H9 (cell line): ENCODE measurements at regions not wholly inside any gene's neighbourhood (a gene's known extent, or its start where the extent isn't known, plus 50 kb on each side); places are given as distances from the start of the nearest gene placed in this dataset.

Source experiments
- DNase-seq: peaks from one replicate; pipeline ENCODE4 v3.0.0-alpha.2; 2017
- H2AFZ ChIP-seq: one replicate; pipeline ENCODE4 v1.6.1; 2013; ENCODE audit warnings: mild to moderate bottlenecking, low read length, control low read depth, moderate library complexity
- H2AK5ac ChIP-seq: 2 replicates; pipeline ENCODE4 v1.6.1; 2013; ENCODE audit warnings: low read length, control low read depth, mixed read lengths; ENCODE audit not compliant: insufficient read length
- H2BK120ac ChIP-seq: one replicate; pipeline ENCODE4 v1.6.1; 2013; ENCODE audit warnings: low read depth, mild to moderate bottlenecking, low read length, control low read depth, inconsistent platforms; ENCODE audit not compliant: poor library complexity, severe bottlenecking
- H2BK12ac ChIP-seq: 2 replicates; pipeline ENCODE4 v1.6.1; 2013; ENCODE audit warnings: low read length, control low read depth, mixed read lengths, low read depth; ENCODE audit not compliant: insufficient read length
- H2BK15ac ChIP-seq: 2 replicates; pipeline ENCODE4 v1.6.1; 2013; ENCODE audit warnings: low read depth, low read length, control low read depth
- H2BK20ac ChIP-seq: one replicate; pipeline ENCODE4 v1.6.1; 2013; ENCODE audit warnings: low read depth, mild to moderate bottlenecking, low read length, control low read depth, inconsistent platforms; ENCODE audit not compliant: poor library complexity, severe bottlenecking
- H2BK5ac ChIP-seq: 2 replicates; pipeline ENCODE4 v1.6.1; 2013; ENCODE audit warnings: low read length, control low read depth, mixed read lengths; ENCODE audit not compliant: insufficient read length
- H3K14ac ChIP-seq: 2 replicates; pipeline ENCODE4 v1.6.1; 2013; ENCODE audit warnings: low read length, control low read depth; ENCODE audit not compliant: insufficient read depth
- H3K18ac ChIP-seq: 2 replicates; pipeline ENCODE4 v1.6.1; 2013; ENCODE audit warnings: low read depth, mild to moderate bottlenecking, mixed read lengths, low read length, control low read depth; ENCODE audit not compliant: insufficient read length
- H3K23ac ChIP-seq: 2 replicates; pipeline ENCODE4 v1.6.1; 2013; ENCODE audit warnings: low read length, control low read depth, mixed read lengths, low read depth; ENCODE audit not compliant: insufficient read length
- H3K23me2 ChIP-seq: 2 replicates; pipeline ENCODE4 v1.6.1; 2013; ENCODE audit warnings: low read depth, mild to moderate bottlenecking, mixed read lengths, low read length, control low read depth; ENCODE audit not compliant: insufficient read length, poor library complexity, severe bottlenecking
- H3K27ac ChIP-seq: 2 replicates; pipeline ENCODE4 v1.5.1; 2013; ENCODE audit warnings: low read length, control low read depth, mixed read lengths, low read depth; ENCODE audit not compliant: insufficient read length
- H3K27me3 ChIP-seq: 2 replicates; pipeline ENCODE4 v1.6.1; 2013; ENCODE audit warnings: low read length, control low read depth, inconsistent platforms; ENCODE audit not compliant: insufficient read depth
- H3K4ac ChIP-seq: 2 replicates; pipeline ENCODE4 v1.6.1; 2013; ENCODE audit warnings: low read depth, mild to moderate bottlenecking, control low read depth, inconsistent platforms, low read length, moderate library complexity
- H3K4me1 ChIP-seq: 2 replicates; pipeline ENCODE4 v1.6.1; 2013; ENCODE audit warnings: low read length, control low read depth, inconsistent platforms; ENCODE audit not compliant: insufficient read depth
- H3K4me2 ChIP-seq: 2 replicates; pipeline ENCODE4 v1.6.1; 2013; ENCODE audit warnings: low read length, control low read depth, mixed read lengths; ENCODE audit not compliant: insufficient read length, insufficient read depth
- H3K56ac ChIP-seq: 2 replicates; pipeline ENCODE4 v1.6.1; 2013; ENCODE audit warnings: low read depth, mild to moderate bottlenecking, mixed read lengths, low read length, control low read depth; ENCODE audit not compliant: insufficient read length
- H3K79me1 ChIP-seq: 2 replicates; pipeline ENCODE4 v1.6.1; 2013; ENCODE audit warnings: low read depth, mild to moderate bottlenecking, moderate library complexity, low read length, control low read depth, inconsistent platforms; ENCODE audit not compliant: insufficient read depth, poor library complexity, severe bottlenecking
- H3K79me2 ChIP-seq: 2 replicates; pipeline ENCODE4 v1.6.1; 2013; ENCODE audit warnings: low read length, control low read depth, inconsistent platforms; ENCODE audit not compliant: insufficient read depth
- H3K9ac ChIP-seq: 2 replicates; pipeline ENCODE4 v1.6.1; 2013; ENCODE audit warnings: low read length, control low read depth, mixed read lengths; ENCODE audit not compliant: insufficient read length; ENCODE audit errors: extremely low read depth
- H3K9me3 ChIP-seq: one replicate; pipeline ENCODE4 v1.6.1; 2013; ENCODE audit warnings: low read depth, low read length, inconsistent platforms; ENCODE audit not compliant: control insufficient read depth
- H3T11ph ChIP-seq: one replicate; pipeline ENCODE4 v1.6.1; 2013; ENCODE audit warnings: mild to moderate bottlenecking, low read length, control low read depth, inconsistent platforms
- H4K20me1 ChIP-seq: one replicate; pipeline ENCODE4 v1.6.1; 2013; ENCODE audit not compliant: control insufficient read depth, insufficient read length, insufficient read depth
- H4K5ac ChIP-seq: 2 replicates; pipeline ENCODE4 v1.6.1; 2013; ENCODE audit warnings: low read depth, mild to moderate bottlenecking, mixed read lengths, low read length, control low read depth; ENCODE audit not compliant: insufficient read length
- H4K8ac ChIP-seq: replicated peaks from 2 replicates; pipeline ENCODE4 v1.6.1; 2013; ENCODE audit warnings: low read length, control low read depth, mixed read lengths, low read depth; ENCODE audit not compliant: insufficient read length
- H4K91ac ChIP-seq: 2 replicates; pipeline ENCODE4 v1.6.1; 2013; ENCODE audit warnings: low read depth, mild to moderate bottlenecking, moderate library complexity, mixed read lengths, low read length, control low read depth; ENCODE audit not compliant: insufficient read length
- H3K27ac Mint-ChIP-seq, 3 experiments: 2 replicates in 2 of 3; 3 replicates in 1 of 3; pipeline ENCODE4 v1.8.0; 2020 to 2021; ENCODE audit warnings: mixed read lengths in 3 of 3, mild to moderate bottlenecking in 1 of 3, moderate library complexity in 1 of 3
- H3K27me3 Mint-ChIP-seq: 2 replicates; pipeline ENCODE4 v1.8.0; 2021; ENCODE audit warnings: low read depth, mild to moderate bottlenecking, moderate library complexity, mixed read lengths
- H3K36me3 Mint-ChIP-seq, 3 experiments: 2 replicates in 2 of 3; 3 replicates in 1 of 3; pipeline ENCODE4 v1.8.0; 2020 to 2021; ENCODE audit warnings: low read depth in 3 of 3, mixed read lengths in 3 of 3; ENCODE audit not compliant: insufficient read depth in 1 of 3
- H3K4me1 Mint-ChIP-seq, 2 experiments: 2 replicates each; pipeline ENCODE4 v1.8.0; 2020; ENCODE audit warnings: mixed read lengths in 2 of 2
- H3K4me3 Mint-ChIP-seq, 2 experiments: 2 replicates in 1 of 2; 3 replicates in 1 of 2; pipeline ENCODE4 v1.8.0; 2020 to 2021; ENCODE audit warnings: mild to moderate bottlenecking in 2 of 2, mixed read lengths in 2 of 2, moderate library complexity in 1 of 2
- H3K9me3 Mint-ChIP-seq, 2 experiments: 2 replicates in 1 of 2; 3 replicates in 1 of 2; pipeline ENCODE4 v1.8.0; 2020; ENCODE audit warnings: mild to moderate bottlenecking in 2 of 2, mixed read lengths in 2 of 2, moderate library complexity in 1 of 2
- WGBS: extraction: QIAGEN DNeasy Blood & Tissue Kit; methylation state at CpG from one replicate; pipeline ENCODE4 v1.1.7; 2013; ENCODE audit warnings: missing lambda C conversion rate, low lambda C conversion rate, mixed read lengths; ENCODE audit not compliant: insufficient read length; ENCODE audit errors: extremely low coverage; 5-methylcytosine and 5-hydroxymethylcytosine counted together
- TF ChIP-seq, protein P1 (sequence below): fragments of 200-600 bp; sonication (generic); conservative IDR thresholded peaks from 3 replicates; pipeline ENCODE4 v1.8.0; 2021; ENCODE audit warnings: antibody characterized with exemption, mild to moderate bottlenecking

DNA sequence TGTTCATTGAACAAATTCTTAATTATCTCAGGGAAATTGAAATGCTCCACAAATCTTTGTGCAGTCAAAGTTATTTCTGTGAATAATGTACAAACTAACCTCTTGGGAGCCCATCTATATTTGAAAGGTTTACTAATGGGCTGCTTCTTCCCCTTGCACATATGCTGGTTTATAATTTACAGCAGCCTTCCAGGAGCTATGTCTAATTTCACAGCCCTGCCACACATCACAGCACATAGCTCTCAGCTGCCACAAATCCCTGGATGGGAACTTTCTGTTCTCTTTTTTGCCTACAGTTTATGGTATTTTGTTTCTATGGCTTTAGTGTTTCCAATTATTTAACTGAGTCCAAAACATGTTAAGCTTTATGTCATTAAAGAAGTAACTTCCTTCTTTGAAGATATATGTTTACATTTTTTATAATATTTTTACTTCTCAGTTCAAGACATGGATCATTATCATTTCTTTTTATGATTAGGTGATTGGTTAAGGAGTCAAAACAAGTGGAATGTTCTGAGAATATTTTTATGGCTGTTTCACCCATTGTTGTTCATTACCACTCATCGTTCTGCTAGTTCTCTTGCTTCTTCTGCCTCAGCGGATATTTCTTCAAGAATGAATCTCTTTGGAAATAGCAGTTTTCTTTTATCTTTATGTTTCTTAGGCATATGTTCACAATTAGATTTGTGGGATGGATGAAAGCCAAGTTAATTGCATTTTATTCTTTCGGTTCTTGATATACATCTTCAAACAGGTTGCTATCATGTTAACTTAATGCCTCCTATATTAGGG is 475.6 kb upstream of the MIS18BP1 start:
- Histone ChIP-seq H4K5ac (no peak overlapping the region), H3K4me1 (no peaks in the 10 kb centered on the region), H3K9me3 (no peaks in the 10 kb centered on the region), H4K8ac (no peak overlapping the region), H2BK15ac (no peak overlapping the region), H3K27me3 (no peaks in the 10 kb centered on the region), H3K56ac (no peak overlapping the region), H4K20me1 (no peaks in the 10 kb centered on the region), H2BK120ac (no peak overlapping the region), H2BK12ac (no peak overlapping the region), H4K91ac (no peak overlapping the region), H2BK5ac (no peak overlapping the region), H3K14ac (no peak overlapping the region), H3K9ac (no peak overlapping the region), H3K23ac (no peak overlapping the region), H3K79me1 (no peaks in the 10 kb centered on the region), H3T11ph (no peak overlapping the region), H3K27ac (no peak overlapping the region), H2AFZ (no peak overlapping the region), H3K18ac (no peak overlapping the region), H3K4ac (no peak overlapping the region), H3K23me2 (no peaks in the 10 kb centered on the region), H2BK20ac (no peak overlapping the region), H3K4me2 (no peak overlapping the region), H3K79me2 (no peaks in the 10 kb centered on the region), H2AK5ac (no peak overlapping the region)
- Mint-ChIP-seq H3K4me1 (no peaks in the 10 kb centered on the region), H3K9me3 (peaks cover 0 to 1% of the 10 kb centered on the region in 2 experiments; a peak in 2 of 5 replicates), H3K4me3 (no peak overlapping the region), H3K27ac (no peak overlapping the region), H3K36me3 (no peaks in the 10 kb centered on the region), H3K27me3 (no peaks in the 10 kb centered on the region)
- TF ChIP-seq, protein P1, sequence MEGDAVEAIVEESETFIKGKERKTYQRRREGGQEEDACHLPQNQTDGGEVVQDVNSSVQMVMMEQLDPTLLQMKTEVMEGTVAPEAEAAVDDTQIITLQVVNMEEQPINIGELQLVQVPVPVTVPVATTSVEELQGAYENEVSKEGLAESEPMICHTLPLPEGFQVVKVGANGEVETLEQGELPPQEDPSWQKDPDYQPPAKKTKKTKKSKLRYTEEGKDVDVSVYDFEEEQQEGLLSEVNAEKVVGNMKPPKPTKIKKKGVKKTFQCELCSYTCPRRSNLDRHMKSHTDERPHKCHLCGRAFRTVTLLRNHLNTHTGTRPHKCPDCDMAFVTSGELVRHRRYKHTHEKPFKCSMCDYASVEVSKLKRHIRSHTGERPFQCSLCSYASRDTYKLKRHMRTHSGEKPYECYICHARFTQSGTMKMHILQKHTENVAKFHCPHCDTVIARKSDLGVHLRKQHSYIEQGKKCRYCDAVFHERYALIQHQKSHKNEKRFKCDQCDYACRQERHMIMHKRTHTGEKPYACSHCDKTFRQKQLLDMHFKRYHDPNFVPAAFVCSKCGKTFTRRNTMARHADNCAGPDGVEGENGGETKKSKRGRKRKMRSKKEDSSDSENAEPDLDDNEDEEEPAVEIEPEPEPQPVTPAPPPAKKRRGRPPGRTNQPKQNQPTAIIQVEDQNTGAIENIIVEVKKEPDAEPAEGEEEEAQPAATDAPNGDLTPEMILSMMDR, result no peak
- WGBS, result no CpG with 5 or more reads among the region's 3 CpGs
- no peak for DNase-seq
